ENCODE measurements at regions not wholly inside any gene's neighbourhood (a gene's known extent, or its start where the extent isn't known, plus 50 kb on each side); places are given as distances from the start of the nearest gene placed in this dataset.

DNA sequence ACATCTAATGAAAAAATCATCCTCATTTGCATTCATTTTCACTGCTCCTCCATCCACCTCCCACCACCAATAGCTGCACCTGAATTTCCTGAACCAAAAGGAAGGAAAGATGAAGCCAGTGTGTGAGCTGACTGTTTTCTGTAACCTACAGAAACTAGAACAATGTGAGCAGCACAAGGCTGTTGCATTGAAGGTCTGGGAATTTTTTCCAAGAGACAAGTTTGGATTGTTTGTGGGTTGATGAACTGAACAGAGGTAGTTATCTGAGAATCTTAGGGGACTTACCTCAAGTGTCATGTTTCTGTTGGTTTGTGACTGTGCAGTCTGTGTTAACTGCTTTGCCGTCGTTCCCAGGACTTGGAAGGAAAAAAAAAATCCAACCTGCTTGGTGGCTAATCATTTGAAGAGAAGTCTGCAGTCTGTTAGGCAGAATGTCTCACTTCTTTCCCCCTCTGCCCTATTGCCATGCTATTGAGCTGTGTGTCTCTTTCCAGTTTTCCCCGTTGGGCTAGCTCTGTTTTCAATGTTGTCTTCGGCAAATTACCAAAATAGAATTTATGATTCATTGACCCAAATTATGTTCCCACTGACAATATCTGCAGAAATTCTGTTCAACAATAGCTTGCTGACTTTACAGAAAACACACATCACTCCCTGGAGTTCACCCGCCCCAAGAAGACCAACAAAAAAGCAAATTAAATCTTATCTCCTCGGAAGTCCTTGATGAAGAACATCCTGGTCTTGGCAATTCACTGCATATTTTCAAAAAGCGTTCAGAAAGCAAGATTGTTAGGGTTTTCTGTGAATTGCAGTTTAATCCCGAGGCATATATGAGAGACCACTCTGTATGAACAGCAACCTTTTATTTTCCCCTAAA, 76.0 kb downstream of the SC5D start:
- H3K4me3 ChIP-seq (ENCODE audit: low read depth, low read length), result no peak overlapping the region
- TF ChIP-seq, protein P1, sequence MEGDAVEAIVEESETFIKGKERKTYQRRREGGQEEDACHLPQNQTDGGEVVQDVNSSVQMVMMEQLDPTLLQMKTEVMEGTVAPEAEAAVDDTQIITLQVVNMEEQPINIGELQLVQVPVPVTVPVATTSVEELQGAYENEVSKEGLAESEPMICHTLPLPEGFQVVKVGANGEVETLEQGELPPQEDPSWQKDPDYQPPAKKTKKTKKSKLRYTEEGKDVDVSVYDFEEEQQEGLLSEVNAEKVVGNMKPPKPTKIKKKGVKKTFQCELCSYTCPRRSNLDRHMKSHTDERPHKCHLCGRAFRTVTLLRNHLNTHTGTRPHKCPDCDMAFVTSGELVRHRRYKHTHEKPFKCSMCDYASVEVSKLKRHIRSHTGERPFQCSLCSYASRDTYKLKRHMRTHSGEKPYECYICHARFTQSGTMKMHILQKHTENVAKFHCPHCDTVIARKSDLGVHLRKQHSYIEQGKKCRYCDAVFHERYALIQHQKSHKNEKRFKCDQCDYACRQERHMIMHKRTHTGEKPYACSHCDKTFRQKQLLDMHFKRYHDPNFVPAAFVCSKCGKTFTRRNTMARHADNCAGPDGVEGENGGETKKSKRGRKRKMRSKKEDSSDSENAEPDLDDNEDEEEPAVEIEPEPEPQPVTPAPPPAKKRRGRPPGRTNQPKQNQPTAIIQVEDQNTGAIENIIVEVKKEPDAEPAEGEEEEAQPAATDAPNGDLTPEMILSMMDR (IDR thresholded peaks at IDR 0.05; ENCODE audit: borderline replicate concordance, insufficient read depth, low read depth, low read length), result no peak

DNA sequence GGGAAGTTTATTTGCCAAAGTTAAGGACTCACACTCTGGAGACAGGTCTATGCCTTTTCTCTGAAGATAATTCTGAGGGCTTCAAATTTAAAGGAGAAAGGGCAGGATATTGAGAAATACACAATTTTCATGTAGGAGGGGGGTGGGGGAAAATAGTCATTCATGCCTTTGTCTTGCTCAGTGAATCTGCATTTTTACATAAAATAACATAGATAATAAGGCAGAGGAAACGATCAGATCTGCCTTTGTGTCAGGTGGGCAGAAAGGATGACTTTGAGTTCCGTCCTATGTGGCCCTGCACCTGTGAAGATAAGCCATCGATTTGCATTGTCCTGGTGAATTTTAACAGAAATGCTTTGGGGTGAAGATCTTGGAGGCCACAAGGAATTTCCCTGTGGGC, 76.8 kb downstream of the SC5D start:
- TF ChIP-seq, protein P1 (IDR thresholded peaks at IDR 0.05; ENCODE audit: borderline replicate concordance, insufficient read depth, low read depth, low read length), result no peak
- no peak overlapping the region for H3K4me3 ChIP-seq (ENCODE audit: low read depth, low read length)

DNA sequence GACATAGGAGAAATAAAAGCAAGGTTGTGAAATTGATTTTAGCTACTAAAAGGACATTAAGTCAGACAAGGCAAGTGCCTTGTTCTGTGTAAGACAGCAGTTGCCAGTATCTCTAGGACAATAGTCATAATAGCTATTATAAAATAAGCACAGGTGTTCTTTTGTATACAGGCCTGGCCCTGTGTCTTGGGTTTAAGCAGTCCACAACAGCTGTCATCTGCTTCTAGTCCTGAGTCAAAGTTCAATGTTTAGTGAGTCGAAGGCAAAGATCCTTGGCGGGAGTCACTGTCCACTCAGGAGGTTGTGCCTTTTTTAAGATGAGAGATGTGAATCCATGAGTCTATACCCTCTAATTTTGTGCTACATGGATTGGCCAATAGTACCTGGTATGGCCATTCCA, 79.5 kb downstream of the SC5D start:
- TF ChIP-seq, protein P1 (IDR thresholded peaks at IDR 0.05; ENCODE audit: borderline replicate concordance, insufficient read depth, low read depth, low read length), result no peak
- no peak overlapping the region for H3K4me3 ChIP-seq (ENCODE audit: low read depth, low read length)

DNA sequence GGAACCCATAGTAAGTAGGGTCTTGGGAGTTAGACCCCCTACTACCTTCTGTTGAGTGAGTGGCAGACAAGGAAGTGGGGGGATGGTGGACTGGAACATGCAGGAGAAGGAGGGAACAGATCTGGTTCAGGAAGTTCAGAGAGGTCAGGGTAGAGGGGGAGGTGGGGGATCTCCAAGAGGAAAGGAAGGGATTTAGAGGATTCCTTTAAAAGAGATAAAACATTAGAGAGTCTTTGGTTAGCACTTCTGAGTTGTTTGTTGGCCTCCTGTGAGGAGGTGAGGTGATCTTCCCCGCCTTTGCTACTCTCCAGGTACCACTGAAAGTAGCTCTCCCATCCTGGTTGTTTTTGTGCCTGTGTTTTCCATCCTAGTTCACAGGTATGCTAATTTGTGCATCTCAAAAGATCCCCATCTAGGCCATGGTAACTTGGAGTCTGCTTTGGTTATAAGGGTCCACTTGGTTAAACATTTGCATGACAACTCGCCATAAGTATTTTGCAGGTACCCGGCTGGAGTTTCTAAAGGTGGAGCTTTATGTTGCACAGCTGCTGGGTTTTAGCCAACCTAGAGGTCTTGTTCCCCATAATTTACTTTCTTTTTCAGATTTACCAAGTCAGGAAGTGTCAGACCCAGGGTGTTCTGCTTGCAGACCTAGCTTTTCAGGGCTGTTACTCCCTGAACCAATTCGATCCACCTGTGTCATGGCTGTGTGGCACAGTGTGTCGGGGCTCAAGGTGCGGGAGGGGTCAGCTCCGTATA, 79.3 kb upstream of the SORL1 start:
- H3K4me3 ChIP-seq (ENCODE audit: low read depth, low read length), result peak overlapping the region; percentile 5
- TF ChIP-seq, protein P1 (IDR thresholded peaks at IDR 0.05; ENCODE audit: borderline replicate concordance, insufficient read depth, low read depth, low read length), result no peak

DNA sequence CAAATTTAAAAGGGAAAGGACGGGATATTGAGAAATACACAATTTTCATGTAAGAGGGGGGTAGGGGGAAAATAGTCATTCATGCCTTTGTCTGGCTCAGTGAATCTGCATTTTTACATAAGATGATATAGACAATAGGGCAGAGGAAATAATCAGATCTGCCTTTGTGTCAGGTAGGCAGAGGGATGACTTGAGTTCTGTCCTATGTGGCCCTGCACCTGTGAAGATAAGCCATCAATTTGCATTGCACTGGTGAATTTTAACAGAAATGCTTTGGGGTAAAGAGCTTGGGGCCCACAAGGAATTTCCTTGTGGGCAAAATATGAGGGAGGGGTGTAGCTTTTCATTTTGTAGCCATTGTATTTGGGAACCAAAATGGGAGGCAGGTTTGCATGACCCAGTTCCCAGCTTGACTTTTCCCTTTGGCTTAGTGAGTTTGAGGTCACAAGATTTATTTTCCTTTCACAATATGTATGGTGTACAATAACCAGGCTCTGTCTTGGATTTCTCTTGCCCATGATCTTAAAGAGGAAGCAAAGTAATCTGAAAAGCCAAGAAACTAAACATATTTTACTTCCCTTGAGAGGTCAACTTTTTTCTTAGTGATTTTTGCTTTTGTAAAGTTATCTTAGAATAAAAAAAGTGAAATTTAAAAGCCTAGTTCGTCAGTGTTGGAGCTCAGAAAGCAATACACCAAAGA, 77.7 kb upstream of the SORL1 start:
- TF ChIP-seq, protein P1 (IDR thresholded peaks at IDR 0.05; ENCODE audit: borderline replicate concordance, insufficient read depth, low read depth, low read length), result no peak
- H3K4me3 ChIP-seq (ENCODE audit: low read depth, low read length), result no peak overlapping the region

DNA sequence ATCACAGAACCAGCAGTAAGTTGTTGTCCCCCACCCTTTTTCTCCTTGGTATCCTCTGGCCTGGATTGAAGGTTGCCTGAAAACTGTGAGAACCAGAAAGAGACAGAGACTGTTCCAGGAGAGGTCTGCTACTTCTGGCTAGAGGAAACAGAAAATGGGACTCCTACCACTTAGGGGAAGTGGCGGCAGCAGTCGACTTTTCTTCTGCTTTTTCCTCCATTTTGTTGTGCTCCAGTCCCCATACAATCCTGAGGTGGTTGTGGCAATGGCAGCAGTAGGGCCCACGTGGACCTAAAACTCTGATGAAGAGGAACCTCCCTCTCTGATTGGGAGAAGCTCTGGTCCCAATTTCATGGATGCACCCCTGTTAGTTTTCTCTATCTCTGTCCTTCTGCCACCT, 76.0 kb upstream of the SORL1 start:
- TF ChIP-seq, protein P1 (IDR thresholded peaks at IDR 0.05; ENCODE audit: borderline replicate concordance, insufficient read depth, low read depth, low read length), result no peak
- no peak overlapping the region for H3K4me3 ChIP-seq (ENCODE audit: low read depth, low read length)

Measured in GM12875 (cell line).